Dendritic cell treated with granulocyte-macrophage colony-stimulating factor and Interleukin-4, amounts not matched to agents 40 ng/mL and 50 ng/mL, for 4 days (primary cell): ENCODE measurements at regions not wholly inside any gene's neighbourhood (a gene's known extent, or its start where the extent isn't known, plus 50 kb on each side); places are given as distances from the start of the nearest gene placed in this dataset.
"Not testable (repeated sequence)": the region's sequence is repeated elsewhere in the genome, so short reads cannot be mapped to it uniquely, and the experiment has no call there.

Experiments used
- H3K27ac Mint-ChIP-seq: one replicate; pipeline ENCODE4 v1.8.0; 2022; ENCODE audit warnings: mild to moderate bottlenecking, mixed read lengths
- H3K27me3 Mint-ChIP-seq: one replicate; pipeline ENCODE4 v1.8.0; 2022; ENCODE audit warnings: mild to moderate bottlenecking, mixed read lengths
- H3K36me3 Mint-ChIP-seq: one replicate; pipeline ENCODE4 v1.8.0; 2022; ENCODE audit warnings: low read depth, mixed read lengths
- H3K4me1 Mint-ChIP-seq: one replicate; pipeline ENCODE4 v1.8.0; 2022; ENCODE audit warnings: low read depth, mixed read lengths
- H3K4me3 Mint-ChIP-seq: one replicate; pipeline ENCODE4 v1.8.0; 2022; ENCODE audit warnings: mild to moderate bottlenecking, moderate library complexity, mixed read lengths
- H3K9me3 Mint-ChIP-seq: one replicate; pipeline ENCODE4 v1.8.0; 2022; ENCODE audit warnings: mixed read lengths
- intact Hi-C: fragments of 100-400 bp; cut with micrococcal nuclease; formaldehyde crosslinking; loops from one replicate; pipeline ENCODE4 v1.15.0; 2022

DNA sequence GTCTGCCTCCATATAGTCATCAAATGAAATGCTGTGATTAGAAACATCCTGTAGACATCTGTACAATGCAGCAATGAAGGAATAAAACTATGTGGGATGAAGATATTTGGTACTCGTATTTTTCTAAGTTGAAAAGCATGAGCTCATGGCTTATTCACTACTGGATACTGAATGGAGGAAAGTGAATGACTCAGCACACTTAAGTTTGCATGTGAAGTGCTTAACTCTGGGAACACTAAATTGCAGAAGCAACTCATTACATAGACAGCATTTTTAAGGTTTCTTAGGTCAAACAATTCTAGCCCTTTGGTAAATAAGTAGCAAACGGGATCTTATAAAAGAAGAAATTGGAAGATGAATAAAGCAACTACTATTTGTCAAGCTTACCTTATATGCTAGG is 429.0 kb upstream of the MIR17HG start:
- intact Hi-C loops = no loop called here
- Mint-ChIP-seq H3K4me1 (no peaks in the 10 kb centered on the region), H3K27me3 (no peaks in the 10 kb centered on the region), H3K9me3 (peaks cover 12% of the 10 kb centered on the region), H3K27ac (no peak overlapping the region), H3K36me3 (no peaks in the 10 kb centered on the region), H3K4me3 (no peak overlapping the region)

- Mint-ChIP-seq H3K4me1 (no peaks in the 10 kb centered on the region), H3K9me3 (peaks cover 12% of the 10 kb centered on the region), H3K36me3 (no peaks in the 10 kb centered on the region), H3K27ac (no peak overlapping the region), H3K4me3 (no peak overlapping the region), H3K27me3 (no peaks in the 10 kb centered on the region)
- intact Hi-C loops = no loop called here
Observed at GRCh38 chr13:90919153-90919552, 428.3 kb upstream of the MIR17HG start.

DNA sequence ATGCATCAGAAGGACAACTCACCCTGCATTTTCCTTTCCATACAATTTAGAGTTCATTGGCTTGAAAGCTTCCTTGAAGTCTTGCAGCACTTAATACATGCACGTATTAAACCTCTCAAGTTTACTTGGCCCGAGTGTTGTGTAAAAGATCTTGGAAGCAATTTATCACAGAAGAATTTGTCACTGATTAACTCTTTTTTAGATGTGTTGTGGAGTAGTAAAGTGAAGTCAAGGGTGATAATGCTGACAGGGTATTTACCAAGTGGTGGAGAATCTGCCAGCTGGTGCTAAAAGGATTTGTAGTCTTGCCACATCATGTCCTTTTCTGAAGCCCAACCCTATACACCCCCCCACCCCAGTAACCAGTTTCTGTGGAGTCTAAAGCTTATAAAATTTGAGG is 421.0 kb upstream of the MIR17HG start:
- Mint-ChIP-seq H3K9me3 (peaks cover 9% of the 10 kb centered on the region), H3K4me1 (no peaks in the 10 kb centered on the region), H3K27ac (no peak overlapping the region), H3K4me3 (no peak overlapping the region), H3K36me3 (no peaks in the 10 kb centered on the region), H3K27me3 (no peaks in the 10 kb centered on the region)
- intact Hi-C loops = no loop called here

DNA sequence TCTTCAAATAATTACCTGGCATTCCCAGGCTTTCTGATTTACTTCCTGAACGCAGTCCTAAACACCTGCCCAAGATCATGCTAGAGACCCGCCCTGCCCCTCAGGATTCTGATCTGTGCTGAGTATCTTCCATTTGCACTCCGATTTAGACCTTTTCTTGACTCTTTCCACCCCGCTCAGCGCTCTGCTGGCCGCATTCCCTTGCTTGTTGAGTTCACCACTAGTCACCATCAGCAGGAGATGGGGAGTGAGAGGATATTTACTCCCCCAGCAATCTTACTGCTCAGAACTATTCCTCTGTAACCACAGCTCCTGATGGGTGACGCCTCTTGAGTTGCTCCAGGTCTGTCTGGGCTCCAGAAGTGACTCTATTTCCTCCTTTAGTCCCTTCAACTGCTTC is 419.4 kb upstream of the MIR17HG start:
- intact Hi-C loops = no loop called here
- Mint-ChIP-seq H3K27ac (no peak overlapping the region), H3K4me1 (no peaks in the 10 kb centered on the region), H3K36me3 (no peaks in the 10 kb centered on the region), H3K9me3 (peaks cover 9% of the 10 kb centered on the region), H3K4me3 (no peak overlapping the region), H3K27me3 (no peaks in the 10 kb centered on the region)

DNA sequence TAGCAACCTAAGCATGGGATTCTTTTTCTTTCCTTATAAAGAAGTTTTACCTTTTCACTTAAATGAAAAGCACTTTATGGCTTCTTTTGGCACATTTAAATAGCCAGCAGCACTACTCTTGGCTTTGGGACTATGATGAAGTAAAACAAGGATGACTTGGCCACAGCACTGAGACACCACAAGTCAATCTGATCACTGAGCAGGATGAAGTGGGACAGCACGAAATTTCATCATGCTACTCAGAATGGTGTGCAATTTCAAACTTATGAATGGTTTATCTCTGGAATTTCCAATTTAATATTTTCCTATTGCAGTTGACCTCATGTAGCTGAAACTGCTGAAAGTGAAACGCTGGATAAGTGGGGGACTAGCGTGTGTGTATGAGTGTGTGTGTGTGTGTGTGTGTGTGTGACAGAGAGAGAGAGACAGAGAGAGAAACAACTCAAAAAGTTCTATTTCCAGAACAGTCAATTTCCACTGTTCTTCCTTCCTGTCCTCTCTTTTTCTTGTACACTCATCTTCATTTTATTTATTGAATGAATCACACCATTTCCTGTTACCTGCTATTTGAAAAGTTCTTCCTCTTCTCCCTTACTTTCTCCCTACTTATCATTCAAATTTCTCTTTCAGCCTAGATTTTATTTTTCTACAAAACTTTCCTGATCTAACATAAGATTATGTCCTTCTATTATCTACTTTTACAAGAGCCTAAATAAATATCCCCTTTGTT is 414.2 kb upstream of the MIR17HG start:
- H3K27me3 Mint-ChIP-seq = no peaks in the 10 kb centered on the region
- intact Hi-C loops = no loop called here
- no peaks in the 10 kb centered on the region for H3K4me1 Mint-ChIP-seq

GRCh38 chr13:90934741-90935140 is 412.7 kb upstream of the MIR17HG start:
- no peaks in the 10 kb centered on the region for H3K27me3 Mint-ChIP-seq
- H3K36me3 Mint-ChIP-seq = no peaks in the 10 kb centered on the region
- no peak overlapping the region for H3K4me3 Mint-ChIP-seq
- intact Hi-C loops = no loop called here
- H3K27ac Mint-ChIP-seq = no peak overlapping the region
- peaks cover 3% of the 10 kb centered on the region for H3K9me3 Mint-ChIP-seq
- H3K4me1 Mint-ChIP-seq = no peaks in the 10 kb centered on the region

More for the DNA sequence above, 414.2 kb upstream of the MIR17HG start:
- Mint-ChIP-seq H3K9me3 (peaks cover 9% of the 10 kb centered on the region), H3K27ac (no peak overlapping the region), H3K4me3 (no peak overlapping the region), H3K36me3 (no peaks in the 10 kb centered on the region)

DNA sequence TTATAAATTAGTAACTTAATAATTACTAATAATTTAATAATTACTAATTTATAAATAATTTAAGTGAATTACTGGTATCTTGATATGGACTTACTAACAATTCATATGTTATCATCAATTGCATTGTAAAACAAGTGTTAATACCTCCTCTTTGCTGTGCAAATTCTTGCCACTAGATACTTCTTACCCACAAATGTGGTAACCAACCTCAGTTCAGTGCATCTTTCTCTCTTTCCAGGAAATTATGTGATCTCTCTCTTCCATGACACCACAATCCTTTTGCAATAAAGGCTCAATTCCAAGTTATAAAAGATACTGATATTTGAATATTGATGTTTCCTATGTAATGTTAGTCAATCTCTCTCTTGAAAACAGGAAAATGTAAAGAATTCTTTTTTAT is 408.6 kb upstream of the MIR17HG start:
- Mint-ChIP-seq H3K9me3 (peaks cover 9% of the 10 kb centered on the region), H3K27me3 (no peaks in the 10 kb centered on the region), H3K36me3 (no peaks in the 10 kb centered on the region), H3K27ac (no peak overlapping the region), H3K4me1 (no peaks in the 10 kb centered on the region), H3K4me3 (no peak overlapping the region)
- intact Hi-C loops = no loop called here

DNA sequence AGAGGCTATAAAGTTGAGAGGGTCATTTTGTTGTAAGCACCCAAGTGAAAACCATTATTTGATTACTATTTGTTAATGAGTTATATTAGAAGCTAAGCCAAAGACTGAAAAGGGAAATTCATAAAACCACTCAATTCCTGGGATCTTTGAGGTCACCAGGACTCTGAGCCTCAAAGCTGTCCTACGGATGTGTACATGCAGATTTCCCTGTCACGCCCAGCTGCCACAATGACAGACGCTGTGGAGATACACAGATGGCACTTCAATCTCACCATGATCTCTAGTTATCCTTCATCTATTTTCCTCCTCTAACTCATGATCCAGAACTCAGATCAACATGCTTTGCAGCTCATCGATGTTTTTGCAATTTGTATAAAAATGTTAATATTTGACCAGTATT is 403.5 kb upstream of the MIR17HG start:
- H3K27me3 Mint-ChIP-seq = no peaks in the 10 kb centered on the region
- H3K27ac Mint-ChIP-seq = no peak overlapping the region
- no peak overlapping the region for H3K4me3 Mint-ChIP-seq
- H3K36me3 Mint-ChIP-seq = no peaks in the 10 kb centered on the region
- H3K9me3 Mint-ChIP-seq = peaks cover 31% of the 10 kb centered on the region
- intact Hi-C loops = no loop called here
- H3K4me1 Mint-ChIP-seq = no peaks in the 10 kb centered on the region

GRCh38 chr13:90945146-90945545 is 402.3 kb upstream of the MIR17HG start:
- intact Hi-C loops, H3K4me1 Mint-ChIP-seq, H3K27ac Mint-ChIP-seq, H3K27me3 Mint-ChIP-seq, H3K4me3 Mint-ChIP-seq, H3K36me3 Mint-ChIP-seq: not testable (repeated sequence)
- H3K9me3 Mint-ChIP-seq = peaks cover 30% of the 10 kb centered on the region

DNA sequence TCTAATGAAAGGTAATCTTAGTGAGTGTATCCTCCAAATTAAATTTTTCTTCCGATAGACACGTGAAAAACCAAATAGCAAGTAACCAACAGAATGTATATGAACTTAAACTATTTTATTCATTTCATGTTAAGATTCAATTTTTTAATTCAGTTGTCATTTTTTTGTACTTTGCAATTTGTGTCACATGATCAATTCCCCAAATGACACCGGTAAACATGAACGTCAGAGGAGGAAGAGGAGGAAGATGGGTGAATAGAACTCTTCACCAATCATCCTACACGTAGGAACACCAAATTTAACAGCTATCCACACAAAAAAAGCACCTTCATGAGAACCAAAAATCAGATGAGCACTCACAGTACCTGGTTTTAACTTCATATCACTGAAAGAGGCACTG is 401.4 kb upstream of the MIR17HG start:
- H3K27me3 Mint-ChIP-seq, intact Hi-C loops, H3K4me3 Mint-ChIP-seq, H3K27ac Mint-ChIP-seq, H3K36me3 Mint-ChIP-seq, H3K4me1 Mint-ChIP-seq: not testable (repeated sequence)
- H3K9me3 Mint-ChIP-seq = peaks cover 23% of the 10 kb centered on the region

- no peak overlapping the region for H3K4me3 Mint-ChIP-seq
- peaks cover 23% of the 10 kb centered on the region for H3K9me3 Mint-ChIP-seq
- H3K27me3 Mint-ChIP-seq = no peaks in the 10 kb centered on the region
Observed at GRCh38 chr13:90947976-90948375, 399.5 kb upstream of the MIR17HG start.

GRCh38 chr13:90950160-90950559 is 397.3 kb upstream of the MIR17HG start:
- intact Hi-C loops = no loop called here
- no peak overlapping the region for H3K27ac Mint-ChIP-seq
- H3K4me3 Mint-ChIP-seq = no peak overlapping the region
- H3K27me3 Mint-ChIP-seq = no peaks in the 10 kb centered on the region
- H3K36me3 Mint-ChIP-seq = no peaks in the 10 kb centered on the region
- H3K9me3 Mint-ChIP-seq = peaks cover 23% of the 10 kb centered on the region
- no peaks in the 10 kb centered on the region for H3K4me1 Mint-ChIP-seq

More at GRCh38 chr13:90947976-90948375, 399.5 kb upstream of the MIR17HG start:
- Mint-ChIP-seq H3K27ac (no peak overlapping the region), H3K4me1 (no peaks in the 10 kb centered on the region), H3K36me3 (no peaks in the 10 kb centered on the region)
- intact Hi-C loops = no loop called here

DNA sequence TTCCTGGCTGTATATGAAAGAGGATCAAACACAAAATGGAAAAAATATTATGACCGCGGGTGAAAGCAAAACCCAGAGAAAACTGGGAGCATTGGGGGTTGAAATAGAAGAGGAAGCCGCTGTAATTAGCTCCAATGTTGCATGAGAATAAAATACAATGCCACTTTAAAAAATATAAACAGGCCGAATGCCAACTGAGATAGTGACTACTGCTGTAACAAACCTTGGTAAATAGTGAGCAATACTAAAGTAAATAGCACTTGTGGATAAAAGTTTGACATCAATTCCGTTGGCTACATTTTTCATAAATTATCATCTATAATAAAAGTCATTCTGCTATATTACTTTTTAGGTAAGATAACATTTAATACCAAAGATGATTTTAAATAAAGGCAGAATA is 395.8 kb upstream of the MIR17HG start:
- Mint-ChIP-seq H3K4me1 (no peaks in the 10 kb centered on the region), H3K27me3 (no peaks in the 10 kb centered on the region), H3K4me3 (no peak overlapping the region), H3K27ac (no peak overlapping the region), H3K9me3 (peaks cover 20% of the 10 kb centered on the region), H3K36me3 (no peaks in the 10 kb centered on the region)
- intact Hi-C loops = no loop called here

GRCh38 chr13:90952326-90952725 is 395.2 kb upstream of the MIR17HG start:
- intact Hi-C loops = no loop called here
- Mint-ChIP-seq H3K36me3 (no peaks in the 10 kb centered on the region), H3K27ac (no peak overlapping the region), H3K4me1 (no peaks in the 10 kb centered on the region), H3K4me3 (no peak overlapping the region), H3K9me3 (peaks cover 16% of the 10 kb centered on the region), H3K27me3 (no peaks in the 10 kb centered on the region)

DNA sequence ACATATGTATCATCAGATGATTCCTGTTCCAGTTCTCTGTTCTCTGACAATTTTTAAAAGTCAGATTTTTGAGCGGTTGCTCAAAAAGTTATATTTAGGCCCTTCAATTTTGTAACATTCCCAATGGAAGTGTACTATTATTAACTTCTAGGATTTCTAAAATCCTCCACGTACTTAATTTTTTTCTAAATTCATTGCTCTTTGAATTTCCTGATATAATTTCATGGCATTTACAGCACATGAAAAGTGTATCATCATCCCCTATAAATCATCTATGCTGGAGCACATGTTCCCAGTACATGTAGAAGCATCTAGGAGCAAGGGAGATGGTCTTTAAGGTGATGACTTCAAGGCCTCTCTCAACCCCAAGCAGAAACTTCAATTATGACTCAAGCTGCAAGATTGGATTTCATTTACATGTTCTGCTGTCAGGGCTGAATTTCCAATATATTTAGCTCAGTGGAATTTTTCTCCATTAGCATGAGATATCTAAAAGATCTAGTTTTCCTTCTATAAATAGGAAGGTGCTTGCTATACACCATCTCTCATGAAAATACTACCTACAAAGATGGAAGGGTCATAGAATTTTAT is 392.8 kb upstream of the MIR17HG start:
- Mint-ChIP-seq H3K4me1 (no peaks in the 10 kb centered on the region), H3K27me3 (no peaks in the 10 kb centered on the region), H3K36me3 (no peaks in the 10 kb centered on the region), H3K4me3 (no peak overlapping the region), H3K27ac (no peak overlapping the region), H3K9me3 (no peaks in the 10 kb centered on the region)
- intact Hi-C loops = no loop called here
